ENCODE measurements at regions not wholly inside any gene's neighbourhood (a gene's known extent, or its start where the extent isn't known, plus 50 kb on each side); places are given as distances from the start of the nearest gene placed in this dataset.
"Not testable (repeated sequence)": the region's sequence is repeated elsewhere in the genome, so short reads cannot be mapped to it uniquely, and the experiment has no call there.

GRCh38 chr16:17747081-17747756 is 276.5 kb upstream of the XYLT1 start:
- H3K4me1 Mint-ChIP-seq (ENCODE audit: low read depth): no peaks in the 10 kb centered on the region
- H3K27me3 Mint-ChIP-seq (ENCODE audit: low read depth): peaks cover 14% of the 10 kb centered on the region
- CTCF ChIA-PET: no interaction called here
- H3K9me3 Mint-ChIP-seq: peaks cover 5% of the 10 kb centered on the region
- H3K36me3 Mint-ChIP-seq (ENCODE audit: low read depth): no peaks in the 10 kb centered on the region
- intact Hi-C loops (cut with micrococcal nuclease): no loop called here
- no peak overlapping the region for H3K27ac Mint-ChIP-seq
- no peak for DNase-seq
- H3K4me3 Mint-ChIP-seq: no peak overlapping the region

- no peak for DNase-seq
- Mint-ChIP-seq H3K36me3 (ENCODE audit: low read depth) (no peaks in the 10 kb centered on the region), H3K4me3 (no peak overlapping the region), H3K9me3 (peaks cover 5% of the 10 kb centered on the region), H3K27ac (no peak overlapping the region), H3K27me3 (ENCODE audit: low read depth) (peaks cover 14% of the 10 kb centered on the region), H3K4me1 (ENCODE audit: low read depth) (no peaks in the 10 kb centered on the region)
- CTCF ChIA-PET: no interaction called here
- intact Hi-C loops (cut with micrococcal nuclease): no loop called here
Measured at GRCh38 chr16:17744921-17745572, 274.3 kb upstream of the XYLT1 start.

- intact Hi-C loops (cut with micrococcal nuclease): no loop called here
Measured at GRCh38 chr16:17743578-17743977, 272.8 kb upstream of the XYLT1 start.

GRCh38 chr16:17743158-17743557 is 272.4 kb upstream of the XYLT1 start:
- intact Hi-C loops (cut with micrococcal nuclease): no loop called here
- Mint-ChIP-seq H3K27ac (no peak overlapping the region), H3K9me3 (peaks cover 3% of the 10 kb centered on the region), H3K4me3 (no peak overlapping the region), H3K27me3 (ENCODE audit: low read depth) (peaks cover 14% of the 10 kb centered on the region), H3K36me3 (ENCODE audit: low read depth) (no peaks in the 10 kb centered on the region), H3K4me1 (ENCODE audit: low read depth) (no peaks in the 10 kb centered on the region)
- CTCF ChIA-PET: no interaction called here
- no peak for DNase-seq

More at GRCh38 chr16:17743578-17743977, 272.8 kb upstream of the XYLT1 start:
- Mint-ChIP-seq H3K27ac (no peak overlapping the region), H3K27me3 (ENCODE audit: low read depth) (peaks cover 14% of the 10 kb centered on the region), H3K36me3 (ENCODE audit: low read depth) (no peaks in the 10 kb centered on the region), H3K4me3 (no peak overlapping the region), H3K4me1 (ENCODE audit: low read depth) (no peaks in the 10 kb centered on the region), H3K9me3 (peaks cover 3% of the 10 kb centered on the region)
- CTCF ChIA-PET: no interaction called here
- DNase-seq: no peak

GRCh38 chr16:17735099-17735498 is 264.3 kb upstream of the XYLT1 start:
- H3K4me1 Mint-ChIP-seq (ENCODE audit: low read depth); DNase-seq; H3K4me3 Mint-ChIP-seq; H3K27ac Mint-ChIP-seq; CTCF ChIA-PET; H3K36me3 Mint-ChIP-seq (ENCODE audit: low read depth); intact Hi-C loops (cut with micrococcal nuclease); H3K27me3 Mint-ChIP-seq (ENCODE audit: low read depth): not testable (repeated sequence)
- H3K9me3 Mint-ChIP-seq: peaks cover 12% of the 10 kb centered on the region

GRCh38 chr16:17729820-17730219 is 259.1 kb upstream of the XYLT1 start:
- Mint-ChIP-seq H3K4me3 (no peak overlapping the region), H3K4me1 (ENCODE audit: low read depth) (no peaks in the 10 kb centered on the region), H3K27ac (no peak overlapping the region), H3K36me3 (ENCODE audit: low read depth) (no peaks in the 10 kb centered on the region), H3K9me3 (peaks cover 5% of the 10 kb centered on the region), H3K27me3 (ENCODE audit: low read depth) (peaks cover 18% of the 10 kb centered on the region)
- intact Hi-C loops (cut with micrococcal nuclease): no loop called here
- no peak for DNase-seq
- CTCF ChIA-PET: no interaction called here

- no peak overlapping the region for H3K4me3 Mint-ChIP-seq
- peaks cover 18% of the 10 kb centered on the region for H3K27me3 Mint-ChIP-seq (ENCODE audit: low read depth)
- peaks cover 5% of the 10 kb centered on the region for H3K9me3 Mint-ChIP-seq
- no peak for DNase-seq
- H3K27ac Mint-ChIP-seq: no peak overlapping the region
- H3K36me3 Mint-ChIP-seq (ENCODE audit: low read depth): no peaks in the 10 kb centered on the region
- intact Hi-C loops (cut with micrococcal nuclease): no loop called here
- CTCF ChIA-PET: no interaction called here
- H3K4me1 Mint-ChIP-seq (ENCODE audit: low read depth): no peaks in the 10 kb centered on the region
Measured at GRCh38 chr16:17728196-17728595, 257.4 kb upstream of the XYLT1 start.

- Mint-ChIP-seq H3K27ac (no peak overlapping the region), H3K27me3 (ENCODE audit: low read depth) (peaks cover 8% of the 10 kb centered on the region), H3K36me3 (ENCODE audit: low read depth) (no peaks in the 10 kb centered on the region), H3K4me3 (no peak overlapping the region), H3K9me3 (no peaks in the 10 kb centered on the region), H3K4me1 (ENCODE audit: low read depth) (no peaks in the 10 kb centered on the region)
- no peak for DNase-seq
- intact Hi-C loops (cut with micrococcal nuclease): no loop called here
- CTCF ChIA-PET: no interaction called here
Measured at GRCh38 chr16:17724242-17724898, 253.6 kb upstream of the XYLT1 start.

- Mint-ChIP-seq H3K4me1 (ENCODE audit: low read depth) (no peaks in the 10 kb centered on the region), H3K4me3 (no peak overlapping the region), H3K36me3 (ENCODE audit: low read depth) (no peaks in the 10 kb centered on the region), H3K27ac (no peak overlapping the region), H3K27me3 (ENCODE audit: low read depth) (peaks cover 5% of the 10 kb centered on the region), H3K9me3 (no peaks in the 10 kb centered on the region)
- CTCF ChIA-PET: no interaction called here
- intact Hi-C loops (cut with micrococcal nuclease): no loop called here
- DNase-seq: no peak
Measured at GRCh38 chr16:17723531-17724134, 252.9 kb upstream of the XYLT1 start.

GRCh38 chr16:17718495-17718894 is 247.7 kb upstream of the XYLT1 start:
- no peak for DNase-seq
- intact Hi-C loops (cut with micrococcal nuclease): no loop called here
- Mint-ChIP-seq H3K27ac (no peak overlapping the region), H3K36me3 (ENCODE audit: low read depth) (no peaks in the 10 kb centered on the region), H3K27me3 (ENCODE audit: low read depth) (peaks cover 6% of the 10 kb centered on the region), H3K4me1 (ENCODE audit: low read depth) (no peaks in the 10 kb centered on the region), H3K4me3 (no peak overlapping the region), H3K9me3 (no peaks in the 10 kb centered on the region)
- CTCF ChIA-PET: no interaction called here

- DNase-seq: no peak
- intact Hi-C loops (cut with micrococcal nuclease): no loop called here
- Mint-ChIP-seq H3K9me3 (peaks cover 11% of the 10 kb centered on the region), H3K27me3 (ENCODE audit: low read depth) (peaks cover 10% of the 10 kb centered on the region), H3K4me1 (ENCODE audit: low read depth) (no peaks in the 10 kb centered on the region), H3K27ac (no peak overlapping the region), H3K4me3 (no peak overlapping the region), H3K36me3 (ENCODE audit: low read depth) (no peaks in the 10 kb centered on the region)
- CTCF ChIA-PET: no interaction called here
Measured at GRCh38 chr16:17705847-17706246, 235.1 kb upstream of the XYLT1 start.

- H3K27me3 Mint-ChIP-seq (ENCODE audit: low read depth): peaks cover 24% of the 10 kb centered on the region
Measured at GRCh38 chr16:17696616-17697015, 225.9 kb upstream of the XYLT1 start.

GRCh38 chr16:17692484-17692883 is 221.7 kb upstream of the XYLT1 start:
- no peaks in the 10 kb centered on the region for H3K36me3 Mint-ChIP-seq (ENCODE audit: low read depth)
- DNase-seq: no peak
- H3K4me1 Mint-ChIP-seq (ENCODE audit: low read depth): no peaks in the 10 kb centered on the region
- no peaks in the 10 kb centered on the region for H3K9me3 Mint-ChIP-seq
- CTCF ChIA-PET: no interaction called here
- H3K27ac Mint-ChIP-seq: no peak overlapping the region
- no peak overlapping the region for H3K4me3 Mint-ChIP-seq
- intact Hi-C loops (cut with micrococcal nuclease): no loop called here
- H3K27me3 Mint-ChIP-seq (ENCODE audit: low read depth): peaks cover 11% of the 10 kb centered on the region

More at GRCh38 chr16:17696616-17697015, 225.9 kb upstream of the XYLT1 start:
- DNase-seq: no peak
- Mint-ChIP-seq H3K27ac (no peak overlapping the region), H3K36me3 (ENCODE audit: low read depth) (no peaks in the 10 kb centered on the region), H3K9me3 (no peaks in the 10 kb centered on the region), H3K4me1 (ENCODE audit: low read depth) (no peaks in the 10 kb centered on the region), H3K4me3 (no peak overlapping the region)
- CTCF ChIA-PET: no interaction called here
- intact Hi-C loops (cut with micrococcal nuclease): no loop called here

All from activated naive CD4-positive, alpha-beta T cell treated with anti-CD3 and anti-CD28 coated beads for 36 hours (primary cell).